Spleen (tissue), 11 donors: ENCODE measurements at regions not wholly inside any gene's neighbourhood (a gene's known extent, or its start where the extent isn't known, plus 50 kb on each side); places are given as distances from the start of the nearest gene placed in this dataset.

Experiments
- DNase-seq: peaks from one replicate; pipeline ENCODE4 v3.0.0-alpha.2; 2020
- H3K27ac ChIP-seq, 8 donors: fragments of 200-600 bp; sonication (generic) in 7 of 8; 1 replicate in 4 of 8; 2 replicates in 4 of 8; pipeline versions ENCODE4 v1.5.0 to v1.8.0; 2016 to 2021; ENCODE audit warnings: inconsistent platforms in 4 of 8, mild to moderate bottlenecking in 4 of 8, moderate library complexity in 1 of 8
- H3K27me3 ChIP-seq, 7 donors: fragments of 200-600 bp; sonication (generic) in 6 of 7; replicated peaks in 1 of 7; 1 replicate in 4 of 7; 2 replicates in 3 of 7; pipeline versions ENCODE4 v1.5.0 to v1.8.0; 2016 to 2021; ENCODE audit warnings: inconsistent platforms in 3 of 7, mild to moderate bottlenecking in 1 of 7
- H3K36me3 ChIP-seq, 6 donors: fragments of 200-600 bp; sonication (generic) in 5 of 6; 1 replicate in 4 of 6; 2 replicates in 2 of 6; pipeline versions ENCODE4 v1.5.0 to v1.8.0; 2016 to 2021; ENCODE audit warnings: inconsistent platforms in 2 of 6
- H3K4me1 ChIP-seq, 6 donors: fragments of 200-600 bp; sonication (generic) in 5 of 6; 1 replicate in 3 of 6; 2 replicates in 3 of 6; pipeline versions ENCODE4 v1.5.0 to v1.8.0; 2016 to 2021; ENCODE audit warnings: inconsistent platforms in 3 of 6
- H3K4me3 ChIP-seq, 8 donors: fragments of 200-600 bp; sonication (generic) in 7 of 8; 1 replicate in 4 of 8; 2 replicates in 4 of 8; pipeline versions ENCODE4 v1.5.0 to v1.8.0; 2016 to 2021; ENCODE audit warnings: inconsistent platforms in 4 of 8, mild to moderate bottlenecking in 4 of 8, moderate library complexity in 2 of 8
- H3K9me3 ChIP-seq, 8 donors: fragments of 200-600 bp; sonication (generic) in 7 of 8; 1 replicate in 4 of 8; 2 replicates in 4 of 8; pipeline versions ENCODE4 v1.5.0 to v1.8.0; 2016 to 2021; ENCODE audit warnings: inconsistent platforms in 4 of 8
- POLR2A ChIP-seq, 3 donors: fragments of 450-650 bp; IDR thresholded peaks; one replicate each; pipeline ENCODE4 v1.5.1; 2017; ENCODE audit warnings: antibody characterized with exemption in 3 of 3, mild to moderate bottlenecking in 1 of 3
- POLR2AphosphoS5 ChIP-seq, 3 donors: sonication (generic); formaldehyde crosslinking; IDR thresholded peaks; one replicate each; pipeline ENCODE4 v1.5.1; 2017; ENCODE audit warnings: antibody characterized with exemption in 3 of 3
- WGBS, 5 donors: extraction: QIAGEN DNeasy Blood & Tissue Kit in 3 of 5; methylation state at CpG; one replicate each; pipeline versions ENCODE4 v1.1.5 to v1.1.7; 2013 to 2018; 5-methylcytosine and 5-hydroxymethylcytosine counted together
- intact Hi-C: fragments of 100-400 bp; cut with DNase I; formaldehyde crosslinking; loops from one replicate; pipeline ENCODE4 v1.15.0; 2023; ENCODE audit warnings: low total_unique reads
- TF ChIP-seq, protein P1 (sequence below), 11 experiments: fragments of 200-600 bp in 7 of 11; fragments of 450-650 bp in 4 of 11; sonication (generic) in 4 of 11; IDR thresholded peaks in 8 of 11; conservative IDR thresholded peaks in 3 of 11; 1 replicate in 7 of 11; 2 replicates in 4 of 11; pipeline versions ENCODE4 v1.4.0 to v1.8.0; 2016 to 2021; ENCODE audit warnings: antibody characterized with exemption in 11 of 11, inconsistent platforms in 4 of 11, mild to moderate bottlenecking in 1 of 11
- donor health status: healthy with polysubstance abuse.
- donor health status: DM: no; HTN: no; CAD: no; lungs with moderate emphysema.
- donor health status: DM: no; HTN: no; CAD: no.
- donor health status: Bipolar disorder and iron deficiency.
- donor health status: healthy.
- donor health status: DM: no; HTN: no; CAD: no.
- donor health status: DM: yes; HTN: yes; CAD: no.

DNA sequence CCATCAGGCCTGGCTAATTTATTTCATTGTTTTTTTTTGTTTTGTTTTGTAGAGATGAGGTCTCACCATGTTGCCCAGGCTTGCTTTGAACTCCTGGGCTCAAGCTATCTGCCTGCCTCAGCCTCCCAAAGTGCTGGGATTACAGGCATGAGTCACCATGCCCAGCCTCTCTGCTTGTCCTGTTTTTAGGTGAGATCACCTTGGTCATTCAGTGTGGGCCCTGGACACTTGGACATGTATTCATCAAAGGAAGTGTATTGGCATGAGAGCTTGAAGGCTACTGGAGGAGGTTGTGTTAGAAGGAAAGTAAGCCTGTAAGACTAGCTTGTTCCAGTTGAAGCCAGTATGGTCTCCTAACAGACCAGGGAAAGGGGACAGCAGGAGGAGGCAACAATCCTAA lies 229.2 kb upstream of the RGPD4 start:
- H3K4me3 ChIP-seq, result no peak overlapping the region
- no peaks in the 10 kb centered on the region for H3K36me3 ChIP-seq
- peaks cover 0 to 5% (median 0%) of the 10 kb centered on the region in 8 donors for H3K9me3 ChIP-seq
- no peaks in the 10 kb centered on the region for H3K27me3 ChIP-seq
- H3K27ac ChIP-seq, result no peak overlapping the region
- no peaks in the 10 kb centered on the region for H3K4me1 ChIP-seq
- TF ChIP-seq POLR2AphosphoS5 (IDR thresholded peaks at IDR 0.05) (no peak), POLR2A (IDR thresholded peaks at IDR 0.05) (no peak)
- TF ChIP-seq, protein P1, sequence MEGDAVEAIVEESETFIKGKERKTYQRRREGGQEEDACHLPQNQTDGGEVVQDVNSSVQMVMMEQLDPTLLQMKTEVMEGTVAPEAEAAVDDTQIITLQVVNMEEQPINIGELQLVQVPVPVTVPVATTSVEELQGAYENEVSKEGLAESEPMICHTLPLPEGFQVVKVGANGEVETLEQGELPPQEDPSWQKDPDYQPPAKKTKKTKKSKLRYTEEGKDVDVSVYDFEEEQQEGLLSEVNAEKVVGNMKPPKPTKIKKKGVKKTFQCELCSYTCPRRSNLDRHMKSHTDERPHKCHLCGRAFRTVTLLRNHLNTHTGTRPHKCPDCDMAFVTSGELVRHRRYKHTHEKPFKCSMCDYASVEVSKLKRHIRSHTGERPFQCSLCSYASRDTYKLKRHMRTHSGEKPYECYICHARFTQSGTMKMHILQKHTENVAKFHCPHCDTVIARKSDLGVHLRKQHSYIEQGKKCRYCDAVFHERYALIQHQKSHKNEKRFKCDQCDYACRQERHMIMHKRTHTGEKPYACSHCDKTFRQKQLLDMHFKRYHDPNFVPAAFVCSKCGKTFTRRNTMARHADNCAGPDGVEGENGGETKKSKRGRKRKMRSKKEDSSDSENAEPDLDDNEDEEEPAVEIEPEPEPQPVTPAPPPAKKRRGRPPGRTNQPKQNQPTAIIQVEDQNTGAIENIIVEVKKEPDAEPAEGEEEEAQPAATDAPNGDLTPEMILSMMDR (IDR thresholded peaks at IDR 0.05 in 8 of 11, conservative IDR thresholded peaks at IDR 0.05 in 3 of 11), result no peak
- DNase-seq, result no peak
- intact Hi-C loops, result no loop called here

DNA sequence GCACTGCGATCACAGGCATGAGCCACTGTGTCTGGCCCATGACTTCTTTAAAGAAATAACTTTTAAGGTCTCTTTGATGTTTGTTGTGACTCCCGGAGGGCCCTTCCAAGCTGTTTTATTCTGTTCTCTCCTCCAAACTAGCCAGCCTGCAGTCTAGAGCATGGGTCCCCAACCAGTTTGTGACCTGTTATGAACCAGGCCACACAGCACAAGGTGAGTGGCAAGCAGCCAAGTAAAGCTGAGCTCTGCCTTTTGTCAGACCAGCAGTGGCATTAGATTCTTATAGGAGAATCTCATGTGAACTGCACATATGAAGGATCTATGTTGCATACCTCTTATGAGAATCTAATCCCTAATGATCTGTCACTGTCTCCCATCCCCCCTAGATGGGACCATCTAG lies 223.9 kb upstream of the RGPD4 start:
- TF ChIP-seq POLR2AphosphoS5 (IDR thresholded peaks at IDR 0.05) (no peak), POLR2A (IDR thresholded peaks at IDR 0.05) (no peak)
- TF ChIP-seq, protein P1 (IDR thresholded peaks at IDR 0.05 in 8 of 11, conservative IDR thresholded peaks at IDR 0.05 in 3 of 11), result no peak
- Histone ChIP-seq H3K4me3 (no peak overlapping the region), H3K4me1 (no peaks in the 10 kb centered on the region), H3K27ac (no peak overlapping the region), H3K27me3 (no peaks in the 10 kb centered on the region), H3K36me3 (no peaks in the 10 kb centered on the region), H3K9me3 (peaks cover 0 to 3% (median 0%) of the 10 kb centered on the region in 8 donors)
- 81 to 93% (median 81%) methylated on average over 2 of the region's 2 CpGs for WGBS, 5 donors
- DNase-seq, result no peak
- intact Hi-C loops, result no loop called here

DNA sequence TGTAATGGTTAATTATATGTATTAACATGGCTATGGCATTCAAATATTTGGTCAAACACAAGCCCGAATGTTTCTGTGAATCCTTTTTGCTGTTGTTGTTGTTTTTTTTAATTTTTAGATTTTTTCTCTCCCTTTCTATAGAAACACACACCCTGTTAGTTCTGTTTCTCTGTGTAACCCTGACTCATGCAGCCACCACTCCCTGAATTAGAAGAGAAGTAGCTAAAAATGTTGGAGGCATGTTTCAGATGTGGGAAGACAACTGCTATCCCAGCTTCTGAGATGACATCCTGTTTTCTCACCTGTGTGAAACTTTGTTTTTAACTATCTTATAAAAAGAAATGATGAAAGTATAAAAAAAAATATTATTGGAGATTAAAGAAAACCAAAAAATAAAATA lies 219.6 kb upstream of the RGPD4 start:
- TF ChIP-seq, protein P1 (IDR thresholded peaks at IDR 0.05 in 8 of 11, conservative IDR thresholded peaks at IDR 0.05 in 3 of 11), result no peak
- TF ChIP-seq POLR2A (IDR thresholded peaks at IDR 0.05), result no peak
- TF ChIP-seq POLR2AphosphoS5 (IDR thresholded peaks at IDR 0.05), result no peak
- no peaks in the 10 kb centered on the region for H3K36me3 ChIP-seq
- H3K4me1 ChIP-seq, result no peaks in the 10 kb centered on the region
- H3K27me3 ChIP-seq, result no peaks in the 10 kb centered on the region
- no peak overlapping the region for H3K4me3 ChIP-seq
- no peak for DNase-seq
- H3K9me3 ChIP-seq, result no peaks in the 10 kb centered on the region
- intact Hi-C loops, result no loop called here
- 42 to 83% (median 82%) methylated on average over 1 of the region's 1 CpG for WGBS, 5 donors
- no peak overlapping the region for H3K27ac ChIP-seq

DNA sequence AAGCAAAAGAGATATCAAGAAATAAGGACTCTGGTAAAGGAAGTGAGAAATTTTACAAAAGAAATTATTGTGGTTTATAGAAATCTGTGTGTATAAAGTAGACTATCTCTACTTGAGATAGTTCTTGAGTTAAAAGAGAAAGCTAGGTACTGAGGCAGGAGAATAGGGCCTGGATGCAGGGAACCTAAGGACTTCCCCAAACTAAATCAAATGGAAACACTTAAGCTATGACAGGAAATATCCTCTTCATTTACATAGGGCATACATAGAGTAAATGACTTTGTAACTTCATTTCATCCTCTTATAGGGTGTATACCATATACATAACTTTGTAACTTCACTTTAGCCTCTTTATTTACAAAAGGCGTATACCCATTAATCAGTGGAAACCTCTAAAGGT lies 219.2 kb upstream of the RGPD4 start:
- intact Hi-C loops, result no loop called here
- no peaks in the 10 kb centered on the region for H3K36me3 ChIP-seq
- H3K27me3 ChIP-seq, result no peaks in the 10 kb centered on the region
- TF ChIP-seq POLR2A (IDR thresholded peaks at IDR 0.05) (no peak), POLR2AphosphoS5 (IDR thresholded peaks at IDR 0.05) (no peak)
- TF ChIP-seq, protein P1 (IDR thresholded peaks at IDR 0.05 in 8 of 11, conservative IDR thresholded peaks at IDR 0.05 in 3 of 11), result no peak
- no peaks in the 10 kb centered on the region for H3K9me3 ChIP-seq
- H3K4me1 ChIP-seq, result no peaks in the 10 kb centered on the region
- no peak overlapping the region for H3K27ac ChIP-seq
- no peak overlapping the region for H3K4me3 ChIP-seq
- DNase-seq, result no peak
- 85 to 94% (median 90%) methylated on average over 1 of the region's 1 CpG for WGBS, 5 donors
